K562 (cell line): ENCODE measurements at regions not wholly inside any gene's neighbourhood (a gene's known extent, or its start where the extent isn't known, plus 50 kb on each side); places are given as distances from the start of the nearest gene placed in this dataset.

Source experiments
- ATAC-seq: fragments of 200-7000 bp; cut with Tn5 transposase; 3 replicates; pipeline ENCODE4 v1.9.1; 2020; ENCODE audit warnings: moderate library complexity
- BruUV-seq: library from RNA; stranded (reverse); fragments of 400-500 nt; replicated peaks from 2 replicates; lab custom pipeline; 2021; lab: Mats Ljungman, UMichigan
- CTCF ChIA-PET: fragments of 300-600 bp; formaldehyde crosslinking; extraction: SDS; loops from one replicate; lab custom pipeline; 2021; ENCODE audit warnings: low intra/inter-chr PET ratio; lab: Yijun Ruan, JAX
- POLR2A ChIA-PET: fragments of 300-600, 350-650 bp; sonication (Branson Sonifier 250); formaldehyde crosslinking; extraction: SDS; loops from one replicate; lab custom pipeline; 2021; ENCODE audit warnings: antibody characterized with exemption, inconsistent platforms; lab: Yijun Ruan, JAX
- DNase-seq, 4 experiments: peaks; one replicate each; pipeline versions ENCODE4 v3.0.0 to v3.0.0-alpha.2; 2011 to 2018; ENCODE audit warnings: low spot score in 3 of 4, mixed read lengths in 3 of 4; ENCODE audit errors: extremely low read depth in 1 of 4
- FAIRE-seq: peaks from 2 replicates; lab custom pipeline; 2011; peaks lifted over from hg19 to GRCh38; lab: Jason Lieb, UNC
- H2AFZ ChIP-seq: 2 replicates; pipeline ENCODE4 v1.6.0; 2011; ENCODE audit warnings: low read depth, low read length, control low read depth, inconsistent platforms
- H3K27ac ChIP-seq: fragments of 200-600 bp; 3 replicates; pipeline ENCODE4 v1.8.0; 2011; ENCODE audit warnings: low read depth, mild to moderate bottlenecking, control low read depth, inconsistent platforms, low read length, moderate library complexity, mixed read lengths; ENCODE audit errors: extremely low read depth
- H3K27me3 ChIP-seq, 2 experiments: fragments of 300-600 bp in 1 of 2; 2 replicates in 1 of 2; 3 replicates in 1 of 2; pipeline versions ENCODE4 v1.6.0 to v1.8.0; 2011; ENCODE audit warnings: inconsistent platforms in 2 of 2, low read length in 2 of 2, mild to moderate bottlenecking in 1 of 2, mixed read lengths in 1 of 2, moderate library complexity in 1 of 2; ENCODE audit not compliant: control insufficient read depth in 2 of 2, insufficient read depth in 2 of 2
- H3K36me3 ChIP-seq: fragments of 300-600 bp; 3 replicates; pipeline ENCODE4 v1.8.0; 2011; ENCODE audit warnings: mild to moderate bottlenecking, low read length, inconsistent platforms; ENCODE audit not compliant: control insufficient read depth, insufficient read depth
- H3K4me1 ChIP-seq, 2 experiments: fragments of 200-600 bp in 1 of 2; replicated peaks in 1 of 2; 2 replicates in 1 of 2; 3 replicates in 1 of 2; pipeline versions ENCODE4 v1.5.1 to v1.8.0; 2011; ENCODE audit warnings: inconsistent platforms in 2 of 2, low read length in 2 of 2, mild to moderate bottlenecking in 1 of 2, mixed read lengths in 1 of 2, moderate library complexity in 1 of 2; ENCODE audit not compliant: control insufficient read depth in 2 of 2, insufficient read depth in 2 of 2
- H3K4me2 ChIP-seq: 2 replicates; pipeline ENCODE4 v1.6.1; 2011; ENCODE audit warnings: low read length, control low read depth, inconsistent platforms, mixed read lengths; ENCODE audit not compliant: insufficient read depth
- H3K4me3 ChIP-seq: fragments of 200-600 bp; sonication (generic), shearing (Covaris generic); 2 replicates; pipeline ENCODE4 v1.5.1; 2016; ENCODE audit warnings: control low read depth, inconsistent platforms
- H3K79me2 ChIP-seq: fragments of 200-600 bp; 3 replicates; pipeline ENCODE4 v1.8.0; 2011; ENCODE audit warnings: low read length, inconsistent platforms; ENCODE audit not compliant: control insufficient read depth, insufficient read depth
- H3K9ac ChIP-seq, 2 experiments: 2 replicates each; pipeline versions ENCODE4 v1.6.0 to v1.6.1; 2011; ENCODE audit warnings: low read depth in 2 of 2, low read length in 2 of 2, control low read depth in 1 of 2, inconsistent platforms in 1 of 2, mild to moderate bottlenecking in 1 of 2, mixed read lengths in 1 of 2; ENCODE audit not compliant: insufficient read depth in 1 of 2
- H3K9me1 ChIP-seq: one replicate; pipeline ENCODE4 v1.6.0; 2011; ENCODE audit warnings: inconsistent platforms, mild to moderate bottlenecking, low read length, moderate library complexity; ENCODE audit not compliant: control insufficient read depth, insufficient read depth
- H3K9me3 ChIP-seq: replicated peaks from 2 replicates; pipeline ENCODE4 v1.5.1; 2011; ENCODE audit warnings: low read depth, low read length, inconsistent platforms; ENCODE audit not compliant: control insufficient read depth, insufficient read depth
- H4K20me1 ChIP-seq: replicated peaks from 2 replicates; pipeline ENCODE4 v1.6.1; 2011; ENCODE audit warnings: low read length, inconsistent platforms, mixed read lengths; ENCODE audit not compliant: control insufficient read depth, insufficient read depth
- ARID1B ChIP-seq: fragments of 450-650 bp; IDR thresholded peaks from 2 replicates; pipeline ENCODE4 v1.6.1; 2016; ENCODE audit warnings: antibody characterized with exemption, mild to moderate bottlenecking, inconsistent platforms
- NUFIP1 ChIP-seq: fragments of 450-650 bp; IDR thresholded peaks from 2 replicates; pipeline ENCODE4 v1.6.1; 2018; ENCODE audit not compliant: partially characterized antibody
- TRIM28 ChIP-seq: fragments of 450-650 bp; IDR thresholded peaks from 2 replicates; pipeline ENCODE4 v1.6.1; 2017
- ZNF384 ChIP-seq: IDR thresholded peaks from 2 replicates; pipeline ENCODE4 v1.6.1; 2012; ENCODE audit warnings: low read depth, low read length, improper control_type of control experiment
- ZNF584 ChIP-seq: fragments of 200-800 bp; sonication (Bioruptor generic); IDR thresholded peaks from 2 replicates; pipeline ENCODE4 v1.6.1; 2016; ENCODE audit warnings: low read depth, mild to moderate bottlenecking, missing genetic modification characterization, missing compliant biosample characterization
- WGBS: fragments of 100-300 bp; shearing (Covaris generic); methylation state at CpG from one replicate; pipeline ENCODE4 v1.1.6; 2016; ENCODE audit warnings: low coverage, mixed read lengths; ENCODE audit not compliant: insufficient coverage; ENCODE audit errors: missing lambda C conversion rate; 5-methylcytosine and 5-hydroxymethylcytosine counted together
- in situ Hi-C: fragments of 300-500 bp; cut with MboI; formaldehyde crosslinking; loops from 4 replicates; pipeline ENCODE4 v1.15.0; 2018; ENCODE audit warnings: inconsistent platforms, mixed read lengths
- intact Hi-C: fragments of 100-400 bp; cut with micrococcal nuclease; formaldehyde crosslinking; loops from 2 replicates; pipeline ENCODE4 v1.14.2; 2022
- TF ChIP-seq, protein P1 (sequence below): fragments of 450-650 bp; IDR thresholded peaks from 2 replicates; pipeline ENCODE4 v1.6.1; 2016; ENCODE audit warnings: missing biosample characterization, missing genetic modification characterization
- TF ChIP-seq, protein P2 (sequence below): IDR thresholded peaks from 2 replicates; pipeline ENCODE4 v1.6.1; 2012; ENCODE audit warnings: low read depth, low read length, improper control_type of control experiment, borderline replicate concordance
- TF ChIP-seq, protein P3 (sequence below): sonication (generic); formaldehyde crosslinking; IDR thresholded peaks from 2 replicates; pipeline ENCODE4 v1.4.0; 2020; ENCODE audit warnings: mild to moderate bottlenecking, missing genetic modification reagents

DNA sequence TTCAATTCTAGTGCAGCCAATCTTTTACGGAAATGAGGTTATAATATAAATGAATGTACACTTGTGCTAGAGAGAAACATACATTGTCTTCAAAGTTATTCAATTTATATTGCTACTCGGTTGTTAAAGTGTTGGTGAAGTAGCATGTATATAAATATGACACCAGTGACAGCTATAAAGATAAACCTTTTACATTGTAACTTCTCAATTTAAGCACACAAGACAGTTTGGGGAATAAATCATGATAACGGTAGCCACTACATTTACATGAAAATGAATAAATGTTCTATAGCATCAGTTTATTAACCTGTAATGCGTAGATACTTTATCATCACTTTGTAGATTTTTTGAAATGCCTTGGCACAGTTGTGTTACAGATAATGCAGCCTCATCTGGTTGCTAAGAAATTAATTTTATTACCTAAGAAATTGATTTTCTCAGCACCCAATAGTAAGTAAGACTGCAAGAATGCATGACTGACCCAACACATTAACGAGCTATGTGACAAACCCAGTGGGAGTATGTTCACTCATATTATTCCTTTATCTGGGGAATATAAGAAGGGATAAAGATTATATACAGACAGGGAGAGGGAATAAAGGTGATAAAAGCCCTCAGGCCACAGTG lies 283.9 kb upstream of the NPVF start:
- Histone ChIP-seq H3K9me3 (no peaks in the 10 kb centered on the region), H2AFZ (no peak overlapping the region), H3K9ac (no peak overlapping the region), H4K20me1 (no peaks in the 10 kb centered on the region), H3K4me3 (no peak overlapping the region), H3K4me2 (no peak overlapping the region), H3K4me1 (no peaks in the 10 kb centered on the region), H3K27me3 (no peaks in the 10 kb centered on the region), H3K36me3 (no peaks in the 10 kb centered on the region), H3K9me1 (no peaks in the 10 kb centered on the region), H3K79me2 (no peaks in the 10 kb centered on the region), H3K27ac (no peak overlapping the region)
- CTCF ChIA-PET: no interaction called here
- no peak for DNase-seq
- in situ Hi-C loops (no loop called here), intact Hi-C loops (no loop called here)
- POLR2A ChIA-PET: no interaction called here
- no peak for ATAC-seq
- no peak for TF ChIP-seq ZNF584 (CRISPR knock-in tag)
- no peak for TF ChIP-seq NUFIP1
- TF ChIP-seq, protein P1, sequence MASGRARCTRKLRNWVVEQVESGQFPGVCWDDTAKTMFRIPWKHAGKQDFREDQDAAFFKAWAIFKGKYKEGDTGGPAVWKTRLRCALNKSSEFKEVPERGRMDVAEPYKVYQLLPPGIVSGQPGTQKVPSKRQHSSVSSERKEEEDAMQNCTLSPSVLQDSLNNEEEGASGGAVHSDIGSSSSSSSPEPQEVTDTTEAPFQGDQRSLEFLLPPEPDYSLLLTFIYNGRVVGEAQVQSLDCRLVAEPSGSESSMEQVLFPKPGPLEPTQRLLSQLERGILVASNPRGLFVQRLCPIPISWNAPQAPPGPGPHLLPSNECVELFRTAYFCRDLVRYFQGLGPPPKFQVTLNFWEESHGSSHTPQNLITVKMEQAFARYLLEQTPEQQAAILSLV (tag): no peak
- no peak for TF ChIP-seq TRIM28
- TF ChIP-seq, protein P2, sequence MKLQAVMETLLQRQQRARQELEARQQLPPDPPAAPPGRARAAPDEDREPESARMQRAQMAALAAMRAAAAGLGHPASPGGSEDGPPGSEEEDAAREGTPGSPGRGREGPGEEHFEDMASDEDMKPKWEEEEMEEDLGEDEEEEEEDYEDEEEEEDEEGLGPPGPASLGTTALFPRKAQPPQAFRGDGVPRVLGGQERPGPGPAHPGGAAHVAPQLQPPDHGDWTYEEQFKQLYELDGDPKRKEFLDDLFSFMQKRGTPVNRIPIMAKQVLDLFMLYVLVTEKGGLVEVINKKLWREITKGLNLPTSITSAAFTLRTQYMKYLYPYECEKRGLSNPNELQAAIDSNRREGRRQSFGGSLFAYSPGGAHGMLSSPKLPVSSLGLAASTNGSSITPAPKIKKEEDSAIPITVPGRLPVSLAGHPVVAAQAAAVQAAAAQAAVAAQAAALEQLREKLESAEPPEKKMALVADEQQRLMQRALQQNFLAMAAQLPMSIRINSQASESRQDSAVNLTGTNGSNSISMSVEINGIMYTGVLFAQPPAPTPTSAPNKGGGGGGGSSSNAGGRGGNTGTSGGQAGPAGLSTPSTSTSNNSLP: no peak
- no peak for TF ChIP-seq ZNF384
- TF ChIP-seq, protein P3, sequence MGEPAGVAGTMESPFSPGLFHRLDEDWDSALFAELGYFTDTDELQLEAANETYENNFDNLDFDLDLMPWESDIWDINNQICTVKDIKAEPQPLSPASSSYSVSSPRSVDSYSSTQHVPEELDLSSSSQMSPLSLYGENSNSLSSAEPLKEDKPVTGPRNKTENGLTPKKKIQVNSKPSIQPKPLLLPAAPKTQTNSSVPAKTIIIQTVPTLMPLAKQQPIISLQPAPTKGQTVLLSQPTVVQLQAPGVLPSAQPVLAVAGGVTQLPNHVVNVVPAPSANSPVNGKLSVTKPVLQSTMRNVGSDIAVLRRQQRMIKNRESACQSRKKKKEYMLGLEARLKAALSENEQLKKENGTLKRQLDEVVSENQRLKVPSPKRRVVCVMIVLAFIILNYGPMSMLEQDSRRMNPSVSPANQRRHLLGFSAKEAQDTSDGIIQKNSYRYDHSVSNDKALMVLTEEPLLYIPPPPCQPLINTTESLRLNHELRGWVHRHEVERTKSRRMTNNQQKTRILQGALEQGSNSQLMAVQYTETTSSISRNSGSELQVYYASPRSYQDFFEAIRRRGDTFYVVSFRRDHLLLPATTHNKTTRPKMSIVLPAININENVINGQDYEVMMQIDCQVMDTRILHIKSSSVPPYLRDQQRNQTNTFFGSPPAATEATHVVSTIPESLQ (CRISPR knock-in tag): no peak
- no peak for TF ChIP-seq ARID1B
- 1% methylated on average over 5 of the region's 5 CpGs for WGBS
- no TSS peak for BruUV-seq
- FAIRE-seq: no peak
